ENCODE measurements at regions not wholly inside any gene's neighbourhood (a gene's known extent, or its start where the extent isn't known, plus 50 kb on each side); places are given as distances from the start of the nearest gene placed in this dataset.
"Not testable (repeated sequence)": the region's sequence is repeated elsewhere in the genome, so short reads cannot be mapped to it uniquely, and the experiment has no call there.

- Mint-ChIP-seq H3K4me1 (no peaks in the 10 kb centered on the region), H3K27me3 (peaks cover 4% of the 10 kb centered on the region), H3K36me3 (ENCODE audit: low read depth) (no peaks in the 10 kb centered on the region), H3K9me3 (no peaks in the 10 kb centered on the region), H3K27ac (no peak overlapping the region), H3K4me3 (no peak overlapping the region)
- ATAC-seq (replicated peaks) = no peak
Observed at GRCh38 chr3:171981271-171981605, 58.1 kb upstream of the FNDC3B start.

- peaks cover 4% of the 10 kb centered on the region for H3K27me3 Mint-ChIP-seq
- ATAC-seq (replicated peaks) = no peak
- no peaks in the 10 kb centered on the region for H3K4me1 Mint-ChIP-seq
- H3K27ac Mint-ChIP-seq = no peak overlapping the region
- no peak overlapping the region for H3K4me3 Mint-ChIP-seq
- no peaks in the 10 kb centered on the region for H3K9me3 Mint-ChIP-seq
- no peaks in the 10 kb centered on the region for H3K36me3 Mint-ChIP-seq (ENCODE audit: low read depth)
Observed at GRCh38 chr3:171982828-171983227, 56.5 kb upstream of the FNDC3B start.

- H3K4me1 Mint-ChIP-seq; H3K27ac Mint-ChIP-seq; H3K9me3 Mint-ChIP-seq; ATAC-seq (replicated peaks); H3K4me3 Mint-ChIP-seq; H3K36me3 Mint-ChIP-seq (ENCODE audit: low read depth); H3K27me3 Mint-ChIP-seq: not testable (repeated sequence)
Observed at GRCh38 chr3:171983685-171984084, 55.7 kb upstream of the FNDC3B start.

GRCh38 chr3:171984883-171985282 is 54.5 kb upstream of the FNDC3B start:
- Mint-ChIP-seq H3K27me3 (peaks cover 4% of the 10 kb centered on the region), H3K4me3 (no peak overlapping the region), H3K4me1 (no peaks in the 10 kb centered on the region), H3K36me3 (ENCODE audit: low read depth) (no peaks in the 10 kb centered on the region), H3K9me3 (no peaks in the 10 kb centered on the region), H3K27ac (no peak overlapping the region)
- no peak for ATAC-seq (replicated peaks)

GRCh38 chr3:171986176-171986575 is 53.2 kb upstream of the FNDC3B start:
- Mint-ChIP-seq H3K36me3 (ENCODE audit: low read depth) (no peaks in the 10 kb centered on the region), H3K9me3 (peaks cover 4% of the 10 kb centered on the region), H3K27ac (no peak overlapping the region), H3K4me1 (no peaks in the 10 kb centered on the region), H3K27me3 (peaks cover 8% of the 10 kb centered on the region), H3K4me3 (no peak overlapping the region)
- ATAC-seq (replicated peaks) = no peak

- H3K36me3 Mint-ChIP-seq (ENCODE audit: low read depth) = no peaks in the 10 kb centered on the region
- no peak overlapping the region for H3K4me3 Mint-ChIP-seq
- H3K27me3 Mint-ChIP-seq = peaks cover 8% of the 10 kb centered on the region
- ATAC-seq (replicated peaks) = no peak
- H3K9me3 Mint-ChIP-seq = peaks cover 4% of the 10 kb centered on the region
- H3K4me1 Mint-ChIP-seq = no peaks in the 10 kb centered on the region
- no peak overlapping the region for H3K27ac Mint-ChIP-seq
Observed at GRCh38 chr3:171986757-171987518, 52.4 kb upstream of the FNDC3B start.

All from activated T-helper 17 cell treated with anti-CD3 and anti-CD28 coated beads, Interleukin-2, amount 50 U/mL, for 72 hours (primary cell).